Activated T-helper 1 cell treated with anti-CD3 and anti-CD28 coated beads, Interleukin-2, amount 50 U/mL, for 16 hours (primary cell): ENCODE measurements at regions not wholly inside any gene's neighbourhood (a gene's known extent, or its start where the extent isn't known, plus 50 kb on each side); places are given as distances from the start of the nearest gene placed in this dataset.
"Not testable (repeated sequence)": the region's sequence is repeated elsewhere in the genome, so short reads cannot be mapped to it uniquely, and the experiment has no call there.

Source experiments
- DNase-seq, 2 donors: peaks; one replicate each; pipeline ENCODE4 v3.0.0-alpha.2; 2020; ENCODE audit warnings: low read depth in 1 of 2, low spot score in 1 of 2

GRCh38 chr1:2851918-2852317 lies 50.4 kb upstream of the TTC34 start:
- DNase-seq: not testable (repeated sequence)

GRCh38 chr1:2853711-2854110 lies 52.2 kb upstream of the TTC34 start:
- DNase-seq: no peak

GRCh38 chr1:2854151-2854550 lies 52.7 kb upstream of the TTC34 start:
- no peak for DNase-seq

GRCh38 chr1:2854611-2855010 lies 53.1 kb upstream of the TTC34 start:
- DNase-seq: no peak

- DNase-seq: no peak
Observed at GRCh38 chr1:2855206-2856065, 53.9 kb upstream of the TTC34 start.

DNA sequence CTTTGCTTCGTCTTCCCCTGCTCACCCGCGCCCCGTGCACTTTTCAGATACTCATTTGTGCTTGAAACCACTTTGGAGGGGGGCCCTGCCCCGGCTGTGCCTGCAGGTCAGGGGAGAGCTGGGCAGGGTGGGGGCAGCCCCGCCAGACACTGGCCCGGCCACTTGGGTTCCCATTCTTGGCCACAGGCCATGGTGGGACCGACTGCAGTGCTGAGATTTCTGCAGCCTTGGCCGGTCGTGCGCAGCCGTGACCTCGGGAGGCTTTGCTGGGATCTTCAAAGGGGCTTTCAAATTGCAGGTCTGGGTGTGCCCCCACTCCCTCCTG lies 54.5 kb upstream of the TTC34 start:
- DNase-seq: no peak

GRCh38 chr1:2856676-2857375 lies 55.3 kb upstream of the TTC34 start:
- DNase-seq: no peak

- no peak for DNase-seq
Observed at GRCh38 chr1:2857521-2857920, 56.0 kb upstream of the TTC34 start.

DNA sequence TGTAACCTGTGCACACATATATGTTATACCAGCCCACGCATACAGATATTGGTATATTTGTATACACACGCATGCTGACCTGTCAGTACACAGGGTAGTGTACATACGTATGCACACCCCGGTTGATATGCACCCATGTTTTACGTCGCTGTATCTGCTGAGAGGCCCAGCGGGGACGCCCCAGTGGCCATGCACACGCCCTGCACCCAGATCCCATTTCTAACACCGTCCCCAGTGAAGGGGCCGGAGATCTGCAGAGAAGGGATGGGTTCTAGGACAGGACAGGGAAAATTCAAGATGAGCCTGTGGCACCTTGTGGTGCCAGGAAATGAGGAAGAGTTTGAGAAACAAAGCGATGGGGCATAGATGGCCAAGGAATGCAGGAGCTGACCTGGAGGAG lies 57.2 kb upstream of the TTC34 start:
- DNase-seq: no peak

DNA sequence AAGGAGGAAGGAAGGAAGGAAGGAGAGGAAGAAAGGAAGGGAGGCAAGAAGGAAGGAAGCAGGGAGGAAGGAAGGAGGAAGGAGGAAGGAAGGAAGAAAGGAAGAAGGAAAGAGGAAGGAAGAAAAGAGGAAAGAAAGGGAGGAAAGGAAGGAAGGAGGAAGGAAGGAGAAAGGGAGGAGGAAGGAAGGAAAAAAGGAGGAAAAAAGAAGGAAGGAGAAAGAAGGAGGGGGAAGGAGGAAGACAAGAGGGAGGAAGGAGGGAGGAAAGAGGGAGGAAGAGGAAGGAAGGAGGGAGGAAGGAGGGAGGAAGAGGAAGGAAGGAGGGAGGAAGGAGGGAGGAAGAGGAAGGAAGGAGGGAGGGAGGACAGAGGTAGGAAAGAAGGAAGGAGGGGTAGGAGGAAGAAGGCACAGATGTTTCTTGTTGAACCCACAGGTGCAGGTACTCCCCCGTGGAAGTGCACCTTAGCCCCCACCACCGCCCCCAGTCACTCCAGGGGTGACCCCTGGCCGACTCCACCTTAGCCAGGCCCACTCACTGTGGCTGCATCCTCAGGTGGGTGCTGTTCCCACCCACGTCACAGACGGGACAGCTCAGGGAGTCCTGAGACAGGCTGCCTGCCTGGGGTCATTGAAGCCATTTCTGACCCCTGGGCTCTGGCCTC lies 57.9 kb upstream of the TTC34 start:
- no peak for DNase-seq

- DNase-seq: no peak
Observed at GRCh38 chr1:2859881-2860430, 58.5 kb upstream of the TTC34 start.

DNA sequence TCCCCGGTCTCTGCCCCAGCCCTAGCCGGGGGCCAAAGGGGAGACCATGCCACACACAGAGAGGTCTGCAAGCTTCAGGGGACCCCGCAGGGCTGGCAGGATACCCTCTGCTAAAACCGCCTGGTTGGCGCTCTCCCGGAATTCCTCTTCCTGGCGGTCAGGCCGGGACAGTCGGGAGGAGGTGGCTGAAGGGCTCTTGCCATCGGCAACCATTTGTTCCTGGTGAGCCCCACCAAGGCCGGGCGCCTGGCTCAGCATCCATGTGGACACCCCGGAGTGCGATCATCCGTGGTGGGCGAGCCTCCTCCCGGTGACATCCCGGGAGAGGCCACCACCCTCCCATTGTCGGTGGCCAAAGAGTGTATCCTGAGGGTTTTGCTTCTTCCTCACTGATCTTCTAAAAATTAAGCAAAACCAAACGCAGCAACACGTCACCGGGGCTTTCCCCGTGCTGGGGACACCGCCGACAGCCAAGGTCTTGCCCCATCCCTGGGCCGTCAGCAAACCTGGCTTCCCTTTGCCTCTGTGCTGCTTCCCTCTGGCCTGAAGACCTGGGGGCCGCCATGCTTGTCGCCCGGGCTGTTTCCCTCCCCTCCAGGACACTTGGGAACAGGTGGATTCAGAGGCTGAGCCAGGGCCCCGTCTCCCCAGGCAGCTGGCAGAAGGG lies 59.1 kb upstream of the TTC34 start:
- no peak for DNase-seq

GRCh38 chr1:2861143-2861987 lies 59.9 kb upstream of the TTC34 start:
- DNase-seq: no peak

GRCh38 chr1:2861988-2862813 lies 60.7 kb upstream of the TTC34 start:
- DNase-seq: no peak

- DNase-seq: no peak
Observed at GRCh38 chr1:2862814-2863647, 61.5 kb upstream of the TTC34 start.

DNA sequence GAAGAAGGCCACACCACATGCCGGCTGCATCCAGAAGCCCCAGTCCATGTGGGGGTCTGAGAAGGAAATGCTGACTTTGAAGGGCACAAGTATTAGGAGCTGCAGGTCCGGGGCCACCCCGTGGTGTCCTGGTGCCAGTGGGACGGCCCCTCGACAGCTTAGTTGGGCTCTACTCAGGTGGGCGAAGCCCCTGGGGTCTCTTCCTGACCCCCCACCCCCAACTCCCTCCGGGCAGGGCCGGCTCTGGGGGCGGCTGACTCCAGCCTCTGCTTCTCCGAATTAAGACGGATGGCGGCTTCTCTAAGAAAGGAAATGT lies 62.1 kb upstream of the TTC34 start:
- no peak for DNase-seq

- no peak for DNase-seq
Observed at GRCh38 chr1:2864203-2864905, 62.9 kb upstream of the TTC34 start.

GRCh38 chr1:2865000-2865399 lies 63.5 kb upstream of the TTC34 start:
- no peak for DNase-seq
